Right cardiac atrium (tissue), 5 donors: ENCODE measurements at regions not wholly inside any gene's neighbourhood (a gene's known extent, or its start where the extent isn't known, plus 50 kb on each side); places are given as distances from the start of the nearest gene placed in this dataset.
A peak's percentile ranks its signal among the peaks of the same experiment; 100 is the strongest.
"Not testable (repeated sequence)": the region's sequence is repeated elsewhere in the genome, so short reads cannot be mapped to it uniquely, and the experiment has no call there.

Source experiments
- ATAC-seq, 2 donors: fragments of 200-7000 bp; cut with Tn5 transposase; one replicate each; pipeline versions ENCODE4 v1.8.0 to v1.9.1; 2020; ENCODE audit warnings: moderate library complexity in 2 of 2, mild to moderate bottlenecking in 1 of 2
- DNase-seq, 3 donors: peaks; one replicate each; pipeline ENCODE4 v3.0.0-alpha.2; 2020
- H3K27ac ChIP-seq: one replicate; pipeline ENCODE4 v1.5.1; 2013; ENCODE audit warnings: mild to moderate bottlenecking, low read length, control low read depth, moderate library complexity
- H3K27me3 ChIP-seq: one replicate; pipeline ENCODE4 v1.6.1; 2013; ENCODE audit not compliant: control insufficient read depth, insufficient read depth
- H3K4me1 ChIP-seq: one replicate; pipeline ENCODE4 v1.6.1; 2013; ENCODE audit warnings: low read length; ENCODE audit not compliant: control insufficient read depth, insufficient read depth
- H3K4me3 ChIP-seq: one replicate; pipeline ENCODE4 v1.5.1; 2013; ENCODE audit warnings: low read length, control low read depth
- H3K9me3 ChIP-seq: one replicate; pipeline ENCODE4 v1.6.1; 2013; ENCODE audit warnings: low read length; ENCODE audit not compliant: control insufficient read depth
- WGBS: extraction: QIAGEN DNeasy Blood & Tissue Kit; methylation state at CpG from one replicate; pipeline ENCODE4 v1.1.7; 2013; 5-methylcytosine and 5-hydroxymethylcytosine counted together
- intact Hi-C, 4 donors: fragments of 100-400 bp; cut with DNase I; formaldehyde crosslinking; loops; one replicate each; pipeline versions ENCODE4 v1.11.0 to v1.14.0; 2022 to 2023
- donor health status: healthy with polysubstance abuse.
- donor health status: DM: no; HTN: yes; CAD: no.
- donor health status: DM: no; HTN: no; CAD: no.
- donor health status: DM: no; HTN: yes; CAD: no; lungs with severe emphysema.
- donor health status: DM: yes; HTN: yes; CAD: no.

GRCh38 chr22:49674479-49675050 lies 153.1 kb downstream of the BRD1 start:
- Histone ChIP-seq H3K9me3 (no peaks in the 10 kb centered on the region), H3K4me3 (no peak overlapping the region), H3K27ac (no peak overlapping the region), H3K4me1 (no peaks in the 10 kb centered on the region), H3K27me3 (no peaks in the 10 kb centered on the region)
- intact Hi-C loops, result no loop called here
- ATAC-seq (no peak), DNase-seq (no peak)
- 85% methylated on average over 12 of the region's 12 CpGs for WGBS

GRCh38 chr22:49673048-49673447 lies 154.6 kb downstream of the BRD1 start:
- no peaks in the 10 kb centered on the region for H3K4me1 ChIP-seq
- H3K27ac ChIP-seq, result no peak overlapping the region
- no peak for DNase-seq
- no peak overlapping the region for H3K4me3 ChIP-seq
- H3K9me3 ChIP-seq, result no peaks in the 10 kb centered on the region
- no peak for ATAC-seq
- 54% methylated on average over 14 of the region's 14 CpGs for WGBS
- no peaks in the 10 kb centered on the region for H3K27me3 ChIP-seq
- intact Hi-C loops, result no loop called here

- DNase-seq, result no peak
- 45% methylated on average over 15 of the region's 17 CpGs for WGBS
- intact Hi-C loops, result no loop called here
- Histone ChIP-seq H3K9me3 (no peaks in the 10 kb centered on the region), H3K4me3 (no peak overlapping the region), H3K27me3 (no peaks in the 10 kb centered on the region), H3K4me1 (no peaks in the 10 kb centered on the region), H3K27ac (no peak overlapping the region)
- ATAC-seq, result no peak
These were observed 155.6 kb downstream of the BRD1 start for GRCh38 chr22:49672014-49672516.

- DNase-seq (no peak), ATAC-seq (no peak)
- H3K4me3 ChIP-seq, result no peak overlapping the region
- no peaks in the 10 kb centered on the region for H3K4me1 ChIP-seq
- WGBS, result 20% methylated on average over 28 of the region's 28 CpGs
- H3K9me3 ChIP-seq, result no peaks in the 10 kb centered on the region
- H3K27me3 ChIP-seq, result no peaks in the 10 kb centered on the region
- intact Hi-C loops, result no loop called here
- H3K27ac ChIP-seq, result no peak overlapping the region
These were observed 156.2 kb downstream of the BRD1 start for GRCh38 chr22:49671331-49672013.

GRCh38 chr22:49670456-49671330 lies 157.0 kb downstream of the BRD1 start:
- Histone ChIP-seq H3K27me3 (no peaks in the 10 kb centered on the region), H3K9me3 (no peaks in the 10 kb centered on the region), H3K4me3 (peak overlapping the region; percentile 27), H3K4me1 (no peaks in the 10 kb centered on the region), H3K27ac (no peak overlapping the region)
- ATAC-seq (peak; percentile 24 to 64), DNase-seq (no peak)
- under 1% methylated on average over 69 of the region's 69 CpGs for WGBS
- intact Hi-C loops, result no loop called here

GRCh38 chr22:49669969-49670455 lies 157.7 kb downstream of the BRD1 start:
- ATAC-seq, intact Hi-C loops, H3K9me3 ChIP-seq, H3K4me1 ChIP-seq, DNase-seq, H3K27ac ChIP-seq, H3K27me3 ChIP-seq: not testable (repeated sequence)
- peak overlapping the region; percentile 27 for H3K4me3 ChIP-seq
- WGBS, result 2% methylated on average over 33 of the region's 33 CpGs

- H3K4me3 ChIP-seq, H3K9me3 ChIP-seq, H3K27me3 ChIP-seq, DNase-seq, H3K27ac ChIP-seq, ATAC-seq, H3K4me1 ChIP-seq, intact Hi-C loops: not testable (repeated sequence)
- WGBS, result 86% methylated on average over 1 of the region's 1 CpG
These were observed 158.2 kb downstream of the BRD1 start for GRCh38 chr22:49669427-49669968.

- no peaks in the 10 kb centered on the region for H3K27me3 ChIP-seq
- ATAC-seq (no peak), DNase-seq (no peak)
- no peak overlapping the region for H3K4me3 ChIP-seq
- H3K4me1 ChIP-seq, result no peaks in the 10 kb centered on the region
- 92% methylated on average over 19 of the region's 19 CpGs for WGBS
- H3K27ac ChIP-seq, result no peak overlapping the region
- H3K9me3 ChIP-seq, result no peaks in the 10 kb centered on the region
- intact Hi-C loops, result no loop called here
These were observed 159.3 kb downstream of the BRD1 start for GRCh38 chr22:49668402-49668801.

- DNase-seq, result peak; percentile 53 to 75 (median 69)
- Histone ChIP-seq H3K27me3 (no peaks in the 10 kb centered on the region), H3K4me1 (no peaks in the 10 kb centered on the region), H3K4me3 (no peak overlapping the region), H3K9me3 (no peaks in the 10 kb centered on the region), H3K27ac (no peak overlapping the region)
- intact Hi-C loops, result no loop called here
- peak in 1 of 2 donors; percentile 50 for ATAC-seq
- 31% methylated on average over 13 of the region's 13 CpGs for WGBS
These were observed 160.4 kb downstream of the BRD1 start for GRCh38 chr22:49667236-49667635.

- Histone ChIP-seq H3K27ac (no peak overlapping the region), H3K4me1 (no peaks in the 10 kb centered on the region), H3K4me3 (no peak overlapping the region), H3K27me3 (no peaks in the 10 kb centered on the region), H3K9me3 (no peaks in the 10 kb centered on the region)
- ATAC-seq (no peak), DNase-seq (no peak)
- intact Hi-C loops, result no loop called here
- 86% methylated on average over 11 of the region's 11 CpGs for WGBS
These were observed 161.4 kb downstream of the BRD1 start for GRCh38 chr22:49666146-49666809.
